ENCODE measurements at regions not wholly inside any gene's neighbourhood (a gene's known extent, or its start where the extent isn't known, plus 50 kb on each side); places are given as distances from the start of the nearest gene placed in this dataset.
"Not testable (repeated sequence)": the region's sequence is repeated elsewhere in the genome, so short reads cannot be mapped to it uniquely, and the experiment has no call there.

DNA sequence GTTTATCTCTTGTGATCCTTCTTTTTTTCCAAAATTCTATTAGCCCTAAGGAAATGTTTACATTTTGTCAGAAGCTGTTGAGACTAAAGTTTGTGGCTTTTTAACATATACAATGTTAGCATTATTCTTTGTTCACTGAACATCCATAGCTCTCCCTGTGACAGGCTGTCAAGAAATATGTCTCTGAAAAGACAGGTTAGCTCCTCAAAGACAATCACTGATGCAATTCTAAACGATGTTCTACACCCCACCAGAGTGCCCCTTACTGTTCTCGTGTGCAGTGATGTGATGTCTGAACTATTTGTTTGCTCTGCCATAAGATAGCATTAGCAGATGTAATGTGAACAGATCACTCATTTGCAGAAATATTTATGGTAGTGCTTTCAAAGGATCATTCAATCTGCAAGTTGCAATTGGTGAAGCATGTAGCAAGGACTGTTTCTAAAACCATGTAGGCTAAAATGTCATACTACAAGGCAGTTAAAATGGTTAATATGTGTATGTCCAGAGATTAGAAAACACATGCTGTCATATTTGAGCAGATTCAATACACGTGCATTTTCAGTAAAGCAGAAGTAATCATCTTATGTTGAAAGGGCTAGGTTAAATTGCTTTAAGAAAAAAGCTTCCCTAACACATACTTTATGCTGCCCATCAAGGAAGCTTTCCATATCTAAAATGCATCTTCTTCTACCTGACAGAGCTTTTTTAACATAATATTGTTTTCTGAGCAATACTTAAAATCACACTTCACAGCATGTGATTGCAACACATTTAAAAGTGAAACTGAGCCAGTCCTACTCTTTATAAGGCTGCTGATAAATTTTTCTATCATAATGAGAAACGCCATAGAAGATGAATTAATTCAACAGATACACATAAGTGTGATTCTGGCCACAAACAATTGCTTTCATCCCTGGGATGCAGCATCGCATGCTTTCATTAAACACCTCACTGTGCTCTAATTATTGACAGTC lies 285.7 kb upstream of the UBE2E3 start:
- no peak for DNase-seq

DNA sequence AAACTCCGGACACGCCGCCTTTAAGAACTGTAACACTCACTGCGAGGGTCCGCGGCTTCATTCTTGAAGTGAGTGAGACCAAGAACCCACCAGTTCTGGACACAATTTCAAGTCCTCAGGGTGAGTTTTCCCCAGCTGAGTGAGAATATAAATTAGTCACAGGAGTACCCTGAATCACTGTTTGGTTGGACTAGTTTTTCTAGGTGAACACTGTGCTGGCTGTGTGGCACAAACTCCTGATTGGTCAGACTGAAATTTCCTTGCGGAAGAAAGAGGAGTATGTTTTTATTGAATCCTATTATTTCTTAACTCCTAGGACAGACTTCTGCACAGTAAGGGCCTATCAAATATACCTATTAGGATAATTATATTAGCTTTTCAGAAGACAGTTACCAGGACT lies 288.1 kb upstream of the UBE2E3 start:
- no peak for DNase-seq

DNA sequence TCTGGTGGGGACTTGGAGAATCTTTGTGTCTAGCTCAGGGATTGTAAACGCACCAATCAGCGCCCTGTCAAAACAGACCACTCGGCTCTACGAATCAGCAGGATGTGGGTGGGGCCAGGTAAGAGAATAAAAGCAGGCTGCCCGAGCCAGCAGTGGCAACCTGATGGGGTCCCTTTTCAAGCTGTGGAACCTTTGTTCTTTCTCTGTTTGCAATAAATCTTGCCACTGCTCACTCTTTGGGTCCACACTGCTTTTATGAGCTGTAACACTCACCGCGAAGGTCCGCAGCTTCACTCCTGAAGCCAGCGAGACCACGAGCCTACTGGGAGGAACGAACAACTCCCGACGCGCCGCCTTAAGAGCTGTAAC lies 288.6 kb upstream of the UBE2E3 start:
- not testable (repeated sequence) for DNase-seq

DNA sequence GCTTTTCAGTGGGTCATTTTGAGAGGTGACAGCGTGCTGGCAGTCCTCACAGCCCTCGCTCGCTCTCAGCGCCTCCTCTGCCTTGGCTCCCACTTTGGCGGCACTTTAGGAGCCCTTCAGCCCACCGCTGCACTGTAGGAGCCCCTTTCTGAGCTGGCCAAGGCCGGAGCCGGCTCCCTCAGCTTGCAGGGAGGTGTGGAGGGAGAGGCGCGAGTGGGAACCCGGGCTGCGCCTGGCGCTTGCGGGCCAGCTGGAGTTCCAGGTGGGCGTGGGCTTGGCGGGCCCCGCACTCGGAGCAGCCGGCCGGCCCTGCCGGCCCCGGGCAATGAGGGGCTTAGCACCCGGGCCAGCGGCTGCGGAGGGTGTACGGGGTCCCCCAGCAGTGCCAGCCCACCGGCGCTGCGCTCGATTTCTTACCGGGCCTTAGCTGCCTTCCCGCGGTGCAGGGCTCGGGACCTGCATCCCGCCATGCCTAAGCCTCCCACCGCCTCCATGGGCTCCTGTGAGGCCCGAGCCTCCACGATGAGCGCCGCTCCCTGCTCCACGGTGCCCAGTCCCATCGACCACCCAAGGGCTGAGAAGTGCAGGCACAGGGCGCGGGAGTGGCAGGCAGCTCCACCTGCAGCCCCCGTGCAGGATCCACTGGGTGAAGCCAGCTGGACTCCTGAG lies 289.1 kb upstream of the UBE2E3 start:
- not testable (repeated sequence) for DNase-seq

DNA sequence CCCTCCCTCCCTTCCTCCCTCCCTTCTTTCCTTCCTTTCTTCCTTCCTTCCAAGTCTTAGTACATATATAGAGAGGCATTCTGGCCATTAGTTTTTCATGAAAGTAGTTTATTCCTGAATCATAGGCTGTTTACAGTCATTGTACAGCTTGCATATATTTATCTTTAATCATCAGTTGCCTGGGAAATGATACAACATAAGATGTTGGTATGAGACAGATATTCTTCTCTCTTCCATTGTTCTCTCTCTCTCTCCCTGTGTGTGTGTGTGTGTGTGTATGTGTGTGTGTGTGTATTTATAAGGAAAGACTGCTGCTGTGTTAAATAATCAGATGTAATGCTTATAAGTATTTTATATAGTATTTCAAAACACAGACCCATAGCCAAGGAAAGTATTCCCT lies 289.8 kb upstream of the UBE2E3 start:
- no peak for DNase-seq

DNA sequence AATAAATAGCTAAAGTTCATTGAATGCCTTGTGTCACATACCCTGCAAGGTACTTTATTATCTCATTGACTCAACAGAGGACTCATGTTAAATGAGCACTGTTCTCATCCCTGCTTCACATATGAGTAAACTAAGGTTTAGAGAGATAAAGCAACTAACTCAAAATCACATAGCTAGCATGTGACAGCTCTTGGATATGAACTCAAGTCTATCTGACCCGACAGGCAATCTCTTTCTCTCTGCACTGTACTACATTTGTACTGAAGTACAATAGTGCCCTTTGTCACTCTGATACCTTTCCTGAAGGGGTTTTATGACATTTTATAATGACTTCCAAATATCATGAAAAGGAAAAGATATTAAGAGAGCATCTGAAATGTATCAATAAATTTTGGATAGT lies 297.5 kb upstream of the UBE2E3 start:
- DNase-seq = no peak

DNA sequence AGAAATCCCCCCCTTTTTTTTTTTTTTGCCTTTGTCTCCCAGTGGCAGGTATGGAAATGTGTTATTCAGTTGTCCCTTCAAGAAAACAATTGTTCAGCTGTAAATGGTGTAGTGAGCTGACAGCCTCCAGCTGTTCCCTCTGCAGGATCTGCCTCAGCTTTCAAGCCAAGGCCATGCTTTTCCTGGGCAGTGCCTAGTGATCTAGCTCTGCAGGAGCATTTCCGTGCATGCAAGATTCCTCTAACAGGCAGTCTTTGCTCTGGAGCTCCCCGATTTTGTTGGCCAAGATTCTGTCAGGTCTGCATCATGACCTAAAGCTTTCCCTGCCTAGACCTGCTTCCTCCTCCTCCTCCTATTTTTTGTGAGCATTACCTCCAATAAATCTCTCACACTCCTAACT lies 300.7 kb upstream of the UBE2E3 start:
- no peak for DNase-seq

DNA sequence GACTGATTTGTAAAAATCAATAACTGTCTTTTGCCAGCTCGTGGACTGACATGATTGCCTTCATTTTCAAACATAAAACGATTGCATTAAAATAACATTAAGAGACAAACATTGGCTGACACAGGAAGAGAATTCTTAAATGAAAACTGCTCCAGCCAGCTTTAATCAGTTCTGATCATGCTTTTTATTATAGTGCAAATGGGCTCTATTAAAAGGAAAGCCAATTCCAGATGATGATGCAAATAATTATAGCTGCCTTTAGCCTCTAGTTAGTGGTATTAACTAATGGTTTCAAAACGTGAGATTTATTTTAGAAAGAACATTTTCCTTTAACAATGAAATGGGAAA lies 301.8 kb upstream of the UBE2E3 start:
- DNase-seq = no peak

DNA sequence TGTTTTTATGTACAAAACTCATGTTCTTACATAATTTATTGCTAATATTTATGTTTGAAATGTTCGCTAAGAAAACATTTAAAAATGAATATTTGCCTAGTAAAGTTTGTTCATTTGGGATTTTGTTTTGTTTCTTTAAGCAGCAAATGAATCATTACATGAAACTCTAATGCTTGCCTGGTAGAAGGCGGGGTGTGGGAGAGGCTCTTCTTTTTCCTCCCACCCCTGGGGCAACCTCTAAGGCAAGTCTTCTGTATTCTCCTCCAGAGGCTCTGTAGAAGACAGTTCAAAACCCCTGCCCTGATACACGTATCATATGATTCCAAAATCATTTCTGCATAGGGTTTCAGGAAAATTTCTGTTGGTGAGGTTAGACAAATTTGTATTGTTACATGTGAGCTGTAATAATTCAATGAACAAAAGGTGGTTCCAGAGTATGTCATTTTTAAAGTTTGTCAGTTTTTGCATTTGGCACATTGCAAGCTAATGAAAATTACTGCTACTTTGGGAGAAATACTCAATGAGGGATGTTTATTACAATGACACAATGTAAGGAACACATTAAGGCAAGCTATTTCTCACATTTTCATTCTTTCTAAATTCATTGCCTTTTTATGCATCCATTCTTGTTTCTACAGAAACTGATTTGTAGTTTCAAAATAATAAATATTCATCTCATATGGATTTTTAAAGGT lies 302.3 kb upstream of the UBE2E3 start:
- no peak for DNase-seq

DNA sequence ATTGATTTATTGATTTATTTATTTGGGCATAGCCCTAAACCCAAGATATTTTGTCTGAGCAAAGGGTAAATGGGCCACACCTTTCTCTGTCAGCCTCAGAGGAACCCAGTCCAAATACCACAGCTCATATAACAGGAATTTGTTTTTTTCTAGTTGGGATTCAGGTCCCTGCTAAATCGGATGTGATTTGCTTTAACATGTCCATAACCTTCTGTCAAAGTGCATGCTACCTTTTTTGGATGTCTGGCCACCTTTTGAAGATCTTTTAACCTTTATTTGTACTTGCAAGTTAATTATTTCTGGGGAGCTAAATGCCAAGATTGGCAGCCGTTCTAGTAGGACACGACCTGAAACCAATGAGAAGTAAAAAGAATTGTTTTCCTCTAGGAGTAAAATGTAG lies 303.2 kb upstream of the UBE2E3 start:
- DNase-seq = no peak

DNA sequence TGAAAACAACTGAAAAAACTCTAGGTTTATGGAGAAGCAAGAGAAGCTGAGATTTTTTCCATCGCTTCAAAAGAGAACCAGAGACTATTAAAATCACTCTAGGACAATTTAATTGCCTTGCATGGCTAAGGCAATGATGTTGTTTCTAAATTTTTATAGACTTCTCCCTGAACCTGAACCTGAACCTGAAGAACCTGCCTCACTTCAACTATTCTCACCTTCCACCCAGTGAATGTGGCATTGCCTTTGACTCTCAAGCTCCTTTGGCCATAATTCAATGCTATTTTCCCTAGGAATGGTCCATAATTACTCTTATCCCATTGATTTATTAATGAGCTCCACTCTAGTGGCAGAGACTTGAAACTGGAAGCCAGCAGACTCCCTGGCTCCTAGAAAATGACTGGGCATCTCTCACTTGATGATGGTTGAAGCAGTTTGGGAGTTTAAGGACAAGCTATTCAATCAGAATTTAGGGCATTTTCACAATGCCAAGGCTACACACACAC lies 303.8 kb upstream of the UBE2E3 start:
- DNase-seq = no peak

DNA sequence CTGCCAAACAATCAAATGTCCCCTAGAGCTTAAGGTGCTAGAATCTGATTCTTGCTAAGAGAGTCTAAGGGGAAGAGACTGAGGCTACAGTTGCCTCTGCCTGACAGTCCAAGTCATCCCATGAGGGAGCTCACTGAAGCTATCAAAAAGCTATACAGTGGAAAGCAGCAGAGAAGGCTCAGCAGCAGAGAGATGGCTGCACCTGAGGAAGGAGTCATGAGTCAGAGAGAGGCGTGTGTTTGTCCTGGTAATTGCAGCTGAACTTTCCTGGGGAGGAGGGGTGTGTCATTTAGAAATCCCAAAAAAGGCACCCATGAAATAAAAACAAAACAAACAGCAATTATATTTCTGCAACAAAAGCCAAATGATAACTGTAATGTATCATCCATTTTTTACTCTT lies 305.2 kb upstream of the UBE2E3 start:
- no peak for DNase-seq

DNA sequence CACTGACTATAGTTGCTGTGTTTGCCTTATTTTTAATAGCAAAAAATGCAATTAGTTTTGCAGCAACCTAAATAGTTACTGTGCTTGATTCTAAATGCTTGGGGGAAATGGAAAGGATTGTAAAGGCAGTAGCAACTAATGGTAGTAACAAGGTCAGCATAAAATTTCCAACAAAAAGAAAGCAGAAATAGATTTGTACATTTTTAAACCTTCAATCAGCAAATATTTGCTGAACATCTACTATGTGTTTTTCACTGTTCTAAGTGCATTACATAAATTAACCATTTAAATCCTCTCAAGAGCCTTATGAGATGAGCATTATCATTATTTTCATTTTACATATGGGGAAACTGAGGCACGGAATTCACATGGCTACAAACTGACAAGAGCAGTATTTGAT lies 308.0 kb upstream of the UBE2E3 start:
- no peak for DNase-seq

DNA sequence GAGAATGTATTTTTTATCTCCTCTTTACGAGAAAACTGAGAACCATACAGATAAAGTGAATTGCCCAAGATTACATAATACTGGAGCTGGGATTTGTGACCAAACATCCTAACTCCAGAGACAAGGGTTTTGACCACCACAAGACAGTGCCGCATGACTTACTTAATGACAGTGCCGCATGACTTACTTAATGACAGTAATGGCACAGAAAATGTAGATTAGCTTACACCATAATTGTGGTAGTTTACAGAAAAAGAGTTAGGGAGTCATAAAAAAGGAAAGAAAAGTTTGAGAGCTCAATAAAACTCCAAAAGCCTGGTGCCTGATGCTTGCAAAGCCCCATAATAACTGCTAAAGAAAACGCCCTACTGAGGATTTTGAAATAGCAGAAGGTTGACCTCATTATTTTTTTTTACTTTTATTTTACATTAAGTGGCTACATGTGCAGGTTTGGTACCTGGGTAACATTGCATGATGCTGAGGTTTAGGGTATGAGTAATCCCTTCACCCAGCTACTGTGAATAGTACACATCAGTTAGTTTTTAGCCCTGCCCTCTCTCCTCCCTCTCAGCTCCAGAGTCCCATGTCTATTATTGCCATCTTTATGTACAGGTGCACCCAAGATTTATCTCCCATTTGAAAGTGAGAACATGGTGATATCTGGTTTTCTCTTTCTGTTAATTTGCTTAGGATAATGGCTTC lies 310.0 kb upstream of the UBE2E3 start:
- DNase-seq = no peak

DNA sequence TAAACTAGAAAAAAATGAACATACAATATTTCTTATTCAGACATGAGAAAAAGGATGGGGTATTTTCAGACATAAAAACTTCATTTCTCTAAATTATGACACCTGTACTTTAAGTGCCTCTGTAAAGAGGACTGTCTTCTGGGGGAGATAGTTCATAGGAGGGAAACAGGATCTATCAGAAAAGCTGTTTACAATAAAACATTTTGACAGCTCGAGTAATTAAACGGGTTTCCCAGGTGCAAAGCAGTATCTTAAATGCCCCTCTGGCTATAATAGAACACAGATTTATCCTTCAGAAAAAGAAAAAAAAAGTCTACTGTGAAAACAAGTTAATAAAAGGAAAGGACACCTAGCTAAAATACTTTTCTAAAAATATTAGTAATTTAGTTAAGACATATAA lies 311.4 kb upstream of the UBE2E3 start:
- DNase-seq = no peak

DNA sequence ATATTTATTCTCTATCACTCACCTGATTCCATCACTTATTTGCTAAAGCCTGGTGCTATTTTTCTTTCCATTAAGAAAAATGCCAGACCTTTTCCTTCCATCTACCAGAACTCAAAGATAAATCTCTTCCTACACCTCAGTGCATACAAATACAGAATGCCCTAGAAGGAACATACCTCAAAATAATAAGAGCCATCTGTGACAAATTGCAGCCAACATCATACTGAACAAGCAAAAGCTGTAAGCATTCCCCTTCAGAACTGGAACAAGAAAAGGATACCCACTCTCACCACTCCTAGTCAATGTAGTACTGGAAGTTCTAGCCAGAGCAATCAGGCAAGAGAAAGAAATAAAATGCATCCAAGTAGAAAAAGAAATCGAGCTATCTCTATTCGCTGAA lies 315.9 kb upstream of the UBE2E3 start:
- no peak for DNase-seq

DNA sequence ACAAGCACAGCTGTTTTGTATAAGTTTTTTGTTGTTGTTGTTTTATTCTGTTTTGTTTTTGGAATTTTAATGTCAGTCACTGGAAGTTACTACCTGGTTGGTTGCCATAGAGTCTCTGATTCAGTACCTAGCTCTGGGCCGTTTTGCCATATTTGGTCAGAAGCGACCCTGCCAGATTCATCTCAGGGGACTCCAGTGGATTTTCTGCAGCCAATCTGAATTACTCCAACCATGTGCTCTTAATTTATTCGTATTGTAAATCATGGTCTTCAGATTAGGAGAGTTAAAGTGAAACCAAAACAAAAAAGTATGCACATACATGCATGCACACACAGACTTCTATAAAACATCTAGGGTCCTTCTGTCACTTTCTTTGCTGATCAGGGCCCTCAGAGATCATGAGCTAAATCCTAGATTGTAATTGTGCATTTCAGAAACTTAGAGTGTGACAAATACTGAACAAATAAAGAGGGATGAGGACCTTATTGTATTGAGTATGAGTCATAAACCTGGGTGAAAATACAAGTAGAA lies 317.4 kb upstream of the UBE2E3 start:
- no peak for DNase-seq

DNA sequence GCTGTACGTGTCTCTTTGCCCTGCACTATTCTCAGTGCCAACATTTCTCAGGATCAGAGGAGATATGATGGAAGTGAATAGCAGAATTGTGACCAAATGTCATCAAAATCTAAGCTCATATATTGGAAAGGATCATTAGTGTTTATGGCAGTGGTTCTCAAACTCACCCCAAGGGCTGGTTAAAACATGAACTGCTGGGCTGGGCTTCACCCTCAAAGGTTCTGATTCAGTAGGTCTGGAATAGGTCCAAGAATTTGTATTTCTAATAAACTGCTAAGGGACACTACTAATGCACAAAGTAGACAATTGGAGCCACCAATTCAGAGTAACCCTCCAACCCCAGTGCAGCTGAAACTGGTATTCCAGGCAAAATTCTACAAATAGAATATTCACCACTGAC lies 317.9 kb upstream of the UBE2E3 start:
- no peak for DNase-seq

DNA sequence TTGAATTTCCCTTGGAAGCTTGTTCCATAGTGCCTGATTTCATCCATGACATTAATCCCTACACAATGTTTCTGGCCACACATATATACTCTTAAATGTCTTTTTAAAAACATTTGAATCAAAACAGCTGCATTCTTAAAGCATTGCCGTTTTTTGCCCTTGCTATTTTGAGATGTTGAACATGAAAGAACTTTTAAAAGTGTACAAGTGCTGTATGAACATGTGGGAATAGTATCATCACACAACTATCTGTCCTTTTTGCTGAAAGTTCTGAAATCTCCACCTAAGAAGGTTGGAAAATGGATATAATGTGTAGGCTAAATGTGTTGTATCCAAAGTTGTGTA lies 318.7 kb upstream of the UBE2E3 start:
- DNase-seq = no peak

DNA sequence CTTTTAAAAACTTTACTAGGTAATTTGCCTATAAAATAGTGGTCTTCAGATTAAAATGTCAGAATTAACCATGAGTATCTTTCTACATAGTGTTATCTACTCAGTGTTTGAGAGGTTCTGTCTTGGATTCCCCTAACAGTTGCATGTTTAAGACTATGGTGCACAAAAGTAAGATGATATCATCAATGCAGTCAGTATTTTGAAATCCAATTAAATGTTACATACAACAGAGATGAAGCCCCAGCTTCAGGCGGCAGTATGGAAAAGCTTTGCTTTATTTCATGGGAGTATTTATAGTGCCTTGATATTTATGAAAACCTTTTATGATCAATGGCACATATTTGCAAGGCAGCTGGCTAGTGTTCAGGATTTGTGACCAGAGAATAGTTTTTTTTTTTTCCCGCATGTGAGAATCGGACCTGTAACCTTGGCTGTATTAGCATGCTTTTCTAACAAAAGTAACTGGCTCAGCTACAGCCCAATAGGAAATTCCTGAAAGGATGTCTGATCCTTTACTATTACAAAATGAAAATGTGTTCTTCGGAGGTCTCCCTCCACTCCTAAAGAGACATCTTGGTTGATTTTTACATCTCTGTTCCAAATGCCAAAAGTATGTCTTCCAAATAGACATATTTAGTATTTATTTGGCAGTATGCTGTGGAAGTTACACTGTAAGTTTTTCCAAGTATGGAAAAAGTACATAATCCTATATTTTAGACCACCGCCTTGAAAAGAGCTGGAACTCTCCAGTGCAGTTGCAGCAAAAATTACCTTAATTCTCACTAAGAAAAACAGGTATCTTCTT lies 319.3 kb upstream of the UBE2E3 start:
- DNase-seq = no peak

DNA sequence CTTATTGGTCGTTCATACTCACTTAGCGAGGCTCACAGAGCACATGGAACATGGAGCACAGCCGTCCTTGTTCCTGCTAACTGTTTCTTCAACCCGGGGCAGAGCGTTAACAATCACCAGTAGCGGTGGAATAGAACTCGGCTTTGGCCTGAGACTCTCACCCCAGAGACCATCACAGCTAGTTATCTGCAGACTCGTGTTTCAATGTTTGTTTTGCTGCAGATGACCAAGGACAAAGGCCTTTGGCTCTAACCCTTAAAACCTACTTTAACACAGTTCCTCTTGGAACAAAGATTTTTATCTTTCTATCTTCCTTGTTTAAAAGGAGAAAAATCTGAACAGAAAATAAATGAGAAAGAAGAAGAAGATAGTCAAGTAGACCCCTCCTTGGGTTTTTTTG lies 320.2 kb upstream of the UBE2E3 start:
- DNase-seq = no peak

DNA sequence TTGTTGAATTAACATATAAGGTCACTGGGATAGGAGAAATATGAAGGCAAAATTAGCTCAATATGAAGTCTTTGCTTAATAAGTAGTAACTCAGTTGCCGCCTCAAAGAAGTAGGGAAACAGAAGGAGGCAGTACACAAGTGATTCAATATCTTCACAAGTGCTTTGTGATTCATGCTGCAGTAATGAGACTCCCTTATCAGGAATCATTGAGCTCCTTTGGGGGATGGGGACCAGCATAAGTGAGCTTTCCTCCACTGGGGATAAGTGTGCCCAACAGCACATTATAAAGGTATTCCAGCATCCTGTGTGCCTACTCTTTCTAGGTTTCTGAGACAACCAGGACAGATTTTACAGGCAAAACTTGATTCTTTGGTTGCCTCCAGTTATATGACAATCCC lies 323.4 kb upstream of the UBE2E3 start:
- no peak for DNase-seq

Measured in activated CD8-positive, alpha-beta memory T cell treated with anti-CD3 and anti-CD28 coated beads, Interleukin-2, amount 50 U/mL, for 48 hours (primary cell).